Cardiac muscle cell (in vitro differentiated cells and primary cell): ENCODE measurements at regions not wholly inside any gene's neighbourhood (a gene's known extent, or its start where the extent isn't known, plus 50 kb on each side); places are given as distances from the start of the nearest gene placed in this dataset.

Experiments used
- DNase-seq, 2 donors: peaks; one replicate each; pipeline versions ENCODE4 v3.0.0 to v3.0.0-alpha.2; 2010 to 2017; ENCODE audit warnings: low read depth in 1 of 2, low spot score in 1 of 2
- H3K27ac ChIP-seq: fragments of 200-600 bp; sonication (generic); 2 replicates; pipeline ENCODE4 v1.5.1; 2016
- H3K27me3 ChIP-seq: fragments of 200-600 bp; sonication (generic); 2 replicates; pipeline ENCODE4 v1.6.0; 2016; ENCODE audit warnings: control low read depth
- H3K36me3 ChIP-seq: fragments of 200-600 bp; sonication (generic); 2 replicates; pipeline ENCODE4 v1.5.1; 2016; ENCODE audit warnings: control low read depth
- H3K4me1 ChIP-seq: fragments of 200-600 bp; sonication (generic); 2 replicates; pipeline ENCODE4 v1.8.1; 2017; ENCODE audit warnings: low read depth, mild to moderate bottlenecking, mixed run types
- H3K4me3 ChIP-seq: fragments of 200-600 bp; sonication (generic); 2 replicates; pipeline ENCODE4 v1.5.1; 2016; ENCODE audit warnings: mild to moderate bottlenecking
- H3K9me3 ChIP-seq: fragments of 200-600 bp; sonication (generic); 2 replicates; pipeline ENCODE4 v1.5.1; 2017; ENCODE audit warnings: low read depth, mild to moderate bottlenecking, control low read depth
- CTCF ChIP-seq: IDR thresholded peaks from 2 replicates; pipeline ENCODE4 v1.5.1; 2012; ENCODE audit warnings: low read depth, mild to moderate bottlenecking, low read length

- DNase-seq, result no peak
- no peak for TF ChIP-seq CTCF
These were observed 657.6 kb downstream of the UQCRFS1 start for GRCh38 chr19:28555317-28555716.

DNA sequence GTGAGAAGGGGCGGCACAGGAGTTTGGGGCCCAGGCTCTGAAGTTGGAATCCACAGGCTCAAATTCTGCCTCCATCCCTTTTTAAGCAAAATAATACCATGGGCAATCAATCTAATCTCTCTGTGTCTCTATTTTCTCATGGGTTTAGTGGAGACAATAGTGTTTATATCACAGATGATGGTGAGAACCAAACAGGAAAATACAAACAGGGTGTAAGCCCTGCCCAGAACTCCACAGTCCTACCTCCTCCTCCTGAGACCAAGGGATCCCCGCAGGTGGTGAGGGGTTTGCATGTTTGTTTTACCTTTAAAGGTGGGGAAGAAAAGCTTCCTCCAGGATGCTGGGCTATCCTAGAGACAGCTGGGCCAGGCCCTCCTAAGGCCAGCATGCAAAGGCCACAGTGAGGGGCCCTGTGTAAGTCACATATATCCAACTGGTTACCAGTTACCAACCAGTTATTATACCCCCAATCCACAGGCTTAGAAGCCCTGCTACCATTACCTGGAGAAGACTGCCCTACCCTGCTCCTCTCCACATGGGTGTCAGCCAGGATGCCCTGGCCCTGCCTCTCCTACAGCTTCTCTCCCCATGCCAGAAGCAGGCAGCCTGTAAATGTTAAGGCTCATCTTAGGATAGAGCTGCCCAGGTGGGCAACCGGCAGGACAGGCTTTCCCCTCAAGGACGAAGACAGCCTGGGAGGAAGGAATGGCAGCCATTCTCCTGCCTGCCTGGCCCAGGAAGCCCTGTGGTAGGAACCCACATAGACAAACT is 658.4 kb downstream of the UQCRFS1 start:
- Histone ChIP-seq H3K4me3 (no peak overlapping the region), H3K27ac (no peak overlapping the region), H3K4me1 (no peaks in the 10 kb centered on the region), H3K27me3 (no peaks in the 10 kb centered on the region), H3K36me3 (no peaks in the 10 kb centered on the region), H3K9me3 (no peaks in the 10 kb centered on the region)
- no peak for DNase-seq
- no peak for TF ChIP-seq CTCF

More at GRCh38 chr19:28555317-28555716, 657.6 kb downstream of the UQCRFS1 start:
- Histone ChIP-seq H3K4me3 (no peak overlapping the region), H3K4me1 (no peaks in the 10 kb centered on the region), H3K27ac (no peak overlapping the region), H3K9me3 (no peaks in the 10 kb centered on the region), H3K27me3 (no peaks in the 10 kb centered on the region), H3K36me3 (no peaks in the 10 kb centered on the region)

DNA sequence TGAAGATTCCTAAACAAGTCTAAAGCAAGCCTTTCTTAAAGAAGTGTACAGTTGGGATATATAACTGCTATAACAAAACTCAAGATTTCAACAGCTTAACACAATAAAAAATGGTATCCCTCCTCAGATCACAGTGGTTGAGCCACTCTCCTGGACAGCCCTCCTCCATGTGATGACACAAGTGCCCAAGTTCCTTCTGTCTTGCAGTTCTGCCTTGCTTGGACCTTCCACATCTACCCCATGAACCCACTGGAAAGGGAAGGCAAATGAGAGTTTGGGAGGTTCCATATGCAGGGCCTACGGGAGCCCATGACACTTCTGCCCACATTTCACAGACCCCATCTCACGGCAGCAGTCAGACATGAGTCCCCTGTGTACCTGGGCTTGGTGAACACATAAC is 659.2 kb downstream of the UQCRFS1 start:
- H3K27ac ChIP-seq, result no peak overlapping the region
- H3K4me1 ChIP-seq, result no peaks in the 10 kb centered on the region
- no peaks in the 10 kb centered on the region for H3K27me3 ChIP-seq
- no peak for TF ChIP-seq CTCF
- H3K36me3 ChIP-seq, result no peaks in the 10 kb centered on the region
- no peak for DNase-seq
- H3K4me3 ChIP-seq, result no peak overlapping the region
- H3K9me3 ChIP-seq, result no peaks in the 10 kb centered on the region

DNA sequence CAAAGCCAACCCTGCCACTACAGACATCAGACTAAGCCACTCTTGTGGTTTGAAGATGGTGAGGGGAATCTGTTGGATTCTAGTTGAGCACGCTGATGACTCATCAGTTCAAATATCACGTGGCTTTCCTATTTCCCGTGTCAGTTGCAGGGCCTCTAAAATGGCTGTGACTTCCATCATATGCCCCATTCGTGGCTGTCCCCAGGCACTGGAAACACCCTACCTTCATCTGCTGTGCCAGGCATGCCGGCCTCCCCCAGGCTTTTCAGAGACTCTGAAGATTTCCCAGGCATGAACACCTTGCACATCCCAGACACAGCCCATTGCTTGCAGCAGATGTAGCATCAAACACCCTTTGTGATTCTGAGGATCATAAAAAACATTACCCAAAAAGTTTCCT is 659.9 kb downstream of the UQCRFS1 start:
- Histone ChIP-seq H3K4me1 (no peaks in the 10 kb centered on the region), H3K36me3 (no peaks in the 10 kb centered on the region), H3K9me3 (no peaks in the 10 kb centered on the region), H3K27ac (no peak overlapping the region), H3K4me3 (no peak overlapping the region), H3K27me3 (no peaks in the 10 kb centered on the region)
- DNase-seq, result no peak
- no peak for TF ChIP-seq CTCF

DNA sequence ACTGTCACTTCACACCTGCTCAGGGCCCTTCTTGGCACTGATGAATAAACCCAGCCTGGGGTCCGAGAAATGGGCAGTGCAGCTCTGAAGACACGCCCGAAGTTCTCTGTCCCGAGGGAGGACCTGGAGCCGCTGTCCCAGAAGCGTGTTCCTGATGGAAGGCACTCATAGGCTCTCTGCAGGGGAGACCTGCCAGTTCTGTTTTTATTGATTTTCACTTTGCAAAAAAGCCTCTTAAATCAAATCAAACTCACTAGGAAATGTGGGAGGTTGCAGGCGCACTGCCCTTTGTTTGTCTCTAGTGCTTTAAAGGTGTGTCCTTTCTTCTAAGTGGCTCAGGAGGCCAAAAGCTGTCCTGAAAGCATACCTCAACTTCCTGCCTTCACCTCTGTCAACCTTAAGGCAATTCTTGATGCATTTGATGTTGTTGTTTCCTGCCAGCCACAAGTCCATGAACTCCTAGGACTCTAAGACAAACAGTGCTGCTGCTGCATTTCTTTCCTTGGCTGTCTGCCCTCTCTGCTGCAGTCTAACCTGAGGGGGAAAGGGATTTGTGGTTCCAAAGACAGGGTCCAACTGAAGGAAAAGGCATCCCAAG is 663.2 kb downstream of the UQCRFS1 start:
- Histone ChIP-seq H3K27me3 (no peaks in the 10 kb centered on the region), H3K4me1 (no peaks in the 10 kb centered on the region), H3K4me3 (no peak overlapping the region), H3K36me3 (no peaks in the 10 kb centered on the region), H3K27ac (no peak overlapping the region), H3K9me3 (no peaks in the 10 kb centered on the region)
- no peak for DNase-seq
- TF ChIP-seq CTCF, result no peak
